Stimulated activated CD8-positive, alpha-beta memory T cell treated with anti-CD3 and anti-CD28 coated beads, Interleukin-4, amount 100 ng/mL, for 48 hours (primary cell): ENCODE measurements at regions not wholly inside any gene's neighbourhood (a gene's known extent, or its start where the extent isn't known, plus 50 kb on each side); places are given as distances from the start of the nearest gene placed in this dataset.

Experiments used
- DNase-seq: peaks from one replicate; pipeline ENCODE4 v3.0.0-alpha.2; 2020

- no peak for DNase-seq
Measured at GRCh38 chr9:2319421-2319820, 302.2 kb upstream of the VLDLR start.

GRCh38 chr9:2320114-2320513, 301.5 kb upstream of the VLDLR start:
- DNase-seq, result no peak

GRCh38 chr9:2320632-2321031, 301.0 kb upstream of the VLDLR start:
- no peak for DNase-seq

GRCh38 chr9:2321523-2322148, 300.0 kb upstream of the VLDLR start:
- DNase-seq, result no peak

- no peak for DNase-seq
Measured at GRCh38 chr9:2324742-2325141, 296.8 kb upstream of the VLDLR start.

- DNase-seq, result no peak
Measured at GRCh38 chr9:2332663-2333062, 288.9 kb upstream of the VLDLR start.

GRCh38 chr9:2335260-2335659, 286.3 kb upstream of the VLDLR start:
- DNase-seq, result no peak

- DNase-seq, result no peak
Measured at GRCh38 chr9:2336055-2336454, 285.5 kb upstream of the VLDLR start.

- no peak for DNase-seq
Measured at GRCh38 chr9:2337131-2337530, 284.5 kb upstream of the VLDLR start.

GRCh38 chr9:2337627-2338026, 284.0 kb upstream of the VLDLR start:
- no peak for DNase-seq

GRCh38 chr9:2338777-2339365, 282.7 kb upstream of the VLDLR start:
- no peak for DNase-seq

GRCh38 chr9:2339416-2339815, 282.2 kb upstream of the VLDLR start:
- DNase-seq, result no peak

- no peak for DNase-seq
Measured at GRCh38 chr9:2340046-2340760, 281.4 kb upstream of the VLDLR start.

- no peak for DNase-seq
Measured at GRCh38 chr9:2341126-2341525, 280.5 kb upstream of the VLDLR start.

GRCh38 chr9:2341956-2342355, 279.6 kb upstream of the VLDLR start:
- DNase-seq, result no peak

GRCh38 chr9:2343756-2344155, 277.8 kb upstream of the VLDLR start:
- DNase-seq, result no peak

- DNase-seq, result no peak
Measured at GRCh38 chr9:2344436-2344835, 277.2 kb upstream of the VLDLR start.

GRCh38 chr9:2345013-2345412, 276.6 kb upstream of the VLDLR start:
- no peak for DNase-seq

- no peak for DNase-seq
Measured at GRCh38 chr9:2346277-2346913, 275.2 kb upstream of the VLDLR start.

- no peak for DNase-seq
Measured at GRCh38 chr9:2351324-2351723, 270.3 kb upstream of the VLDLR start.

GRCh38 chr9:2354216-2354615, 267.4 kb upstream of the VLDLR start:
- no peak for DNase-seq

- no peak for DNase-seq
Measured at GRCh38 chr9:2354856-2355696, 266.5 kb upstream of the VLDLR start.

- no peak for DNase-seq
Measured at GRCh38 chr9:2355697-2355983, 265.9 kb upstream of the VLDLR start.
